ENCODE measurements at regions not wholly inside any gene's neighbourhood (a gene's known extent, or its start where the extent isn't known, plus 50 kb on each side); places are given as distances from the start of the nearest gene placed in this dataset.

DNA sequence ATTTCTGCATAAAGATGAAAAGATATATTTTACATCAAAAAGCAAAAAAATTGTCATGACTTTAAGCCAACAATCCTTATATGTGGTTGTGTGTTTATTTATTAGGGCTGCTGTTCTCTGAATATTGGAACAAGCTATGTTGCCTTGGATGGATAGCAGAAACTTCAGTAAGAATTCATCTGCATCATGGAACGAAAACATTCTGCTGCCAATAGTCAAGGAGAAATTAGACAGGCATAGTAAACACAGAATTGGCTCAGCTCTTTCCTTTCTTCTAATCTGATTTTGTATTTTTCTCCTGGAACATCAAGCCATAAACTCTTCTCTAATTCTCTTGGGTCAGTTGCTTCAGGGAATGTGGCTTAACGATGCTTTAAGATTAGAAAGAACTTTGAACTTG is 1257.0 kb downstream of the NLGN4X start:
- Histone ChIP-seq H3K36me3 (ENCODE audit: control insufficient read depth, insufficient read depth, low read length) (no peaks in the 10 kb centered on the region), H3K27me3 (replicated peaks; ENCODE audit: control insufficient read depth, insufficient read depth, low read length) (no peaks in the 10 kb centered on the region), H3K4me3 (replicated peaks; ENCODE audit: low read depth, low read length) (no peak overlapping the region)
- DNase-seq (ENCODE audit: extremely low read depth, insufficient read length), result no peak
- TF ChIP-seq, protein P1, sequence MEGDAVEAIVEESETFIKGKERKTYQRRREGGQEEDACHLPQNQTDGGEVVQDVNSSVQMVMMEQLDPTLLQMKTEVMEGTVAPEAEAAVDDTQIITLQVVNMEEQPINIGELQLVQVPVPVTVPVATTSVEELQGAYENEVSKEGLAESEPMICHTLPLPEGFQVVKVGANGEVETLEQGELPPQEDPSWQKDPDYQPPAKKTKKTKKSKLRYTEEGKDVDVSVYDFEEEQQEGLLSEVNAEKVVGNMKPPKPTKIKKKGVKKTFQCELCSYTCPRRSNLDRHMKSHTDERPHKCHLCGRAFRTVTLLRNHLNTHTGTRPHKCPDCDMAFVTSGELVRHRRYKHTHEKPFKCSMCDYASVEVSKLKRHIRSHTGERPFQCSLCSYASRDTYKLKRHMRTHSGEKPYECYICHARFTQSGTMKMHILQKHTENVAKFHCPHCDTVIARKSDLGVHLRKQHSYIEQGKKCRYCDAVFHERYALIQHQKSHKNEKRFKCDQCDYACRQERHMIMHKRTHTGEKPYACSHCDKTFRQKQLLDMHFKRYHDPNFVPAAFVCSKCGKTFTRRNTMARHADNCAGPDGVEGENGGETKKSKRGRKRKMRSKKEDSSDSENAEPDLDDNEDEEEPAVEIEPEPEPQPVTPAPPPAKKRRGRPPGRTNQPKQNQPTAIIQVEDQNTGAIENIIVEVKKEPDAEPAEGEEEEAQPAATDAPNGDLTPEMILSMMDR (IDR thresholded peaks at IDR 0.05; ENCODE audit: insufficient read depth, low read length, poor library complexity, severe bottlenecking), result no peak

GRCh38 chrX:4964112-4964511 is 1250.7 kb upstream of the PRKX start:
- TF ChIP-seq, protein P1 (IDR thresholded peaks at IDR 0.05; ENCODE audit: insufficient read depth, low read length, poor library complexity, severe bottlenecking), result no peak

GRCh38 chrX:4963432-4963831 is 1250.0 kb upstream of the PRKX start:
- DNase-seq (ENCODE audit: extremely low read depth, insufficient read length), result no peak
- Histone ChIP-seq H3K36me3 (ENCODE audit: control insufficient read depth, insufficient read depth, low read length) (no peaks in the 10 kb centered on the region), H3K4me3 (replicated peaks; ENCODE audit: low read depth, low read length) (no peak overlapping the region), H3K27me3 (replicated peaks; ENCODE audit: control insufficient read depth, insufficient read depth, low read length) (no peaks in the 10 kb centered on the region)
- TF ChIP-seq, protein P1 (IDR thresholded peaks at IDR 0.05; ENCODE audit: insufficient read depth, low read length, poor library complexity, severe bottlenecking), result no peak

More at GRCh38 chrX:4964112-4964511, 1250.7 kb upstream of the PRKX start:
- H3K36me3 ChIP-seq (ENCODE audit: control insufficient read depth, insufficient read depth, low read length), result no peaks in the 10 kb centered on the region
- DNase-seq (ENCODE audit: extremely low read depth, insufficient read length), result no peak
- H3K27me3 ChIP-seq (replicated peaks; ENCODE audit: control insufficient read depth, insufficient read depth, low read length), result no peaks in the 10 kb centered on the region
- no peak overlapping the region for H3K4me3 ChIP-seq (replicated peaks; ENCODE audit: low read depth, low read length)

GRCh38 chrX:4944767-4945166 is 1231.3 kb upstream of the PRKX start:
- Histone ChIP-seq H3K4me3 (replicated peaks; ENCODE audit: low read depth, low read length) (no peak overlapping the region), H3K27me3 (replicated peaks; ENCODE audit: control insufficient read depth, insufficient read depth, low read length) (no peaks in the 10 kb centered on the region), H3K36me3 (ENCODE audit: control insufficient read depth, insufficient read depth, low read length) (no peaks in the 10 kb centered on the region)
- no peak for DNase-seq (ENCODE audit: extremely low read depth, insufficient read length)
- TF ChIP-seq, protein P1 (IDR thresholded peaks at IDR 0.05; ENCODE audit: insufficient read depth, low read length, poor library complexity, severe bottlenecking), result no peak

DNA sequence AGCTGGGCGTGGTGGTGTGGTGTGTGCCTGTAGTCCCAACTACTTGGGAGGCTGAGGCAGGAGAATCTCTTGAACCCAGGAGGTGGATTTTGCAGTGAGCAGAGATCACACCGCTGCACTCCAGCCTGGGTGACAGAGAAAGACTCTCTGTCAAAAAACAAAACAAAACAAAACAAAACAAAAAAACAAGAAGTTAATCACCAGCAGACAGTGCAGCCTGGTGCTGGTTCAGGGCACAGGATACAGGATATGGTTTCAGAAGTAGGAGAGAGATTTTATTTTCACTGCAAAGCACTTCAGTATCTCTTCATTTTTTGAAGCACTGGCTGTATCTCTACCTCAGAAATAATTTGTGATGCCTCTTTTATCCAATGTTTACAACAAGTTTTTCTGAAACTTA is 1222.9 kb upstream of the PRKX start:
- H3K4me3 ChIP-seq (replicated peaks; ENCODE audit: low read depth, low read length), result no peak overlapping the region
- DNase-seq (ENCODE audit: extremely low read depth, insufficient read length), result no peak
- H3K36me3 ChIP-seq (ENCODE audit: control insufficient read depth, insufficient read depth, low read length), result no peaks in the 10 kb centered on the region
- H3K27me3 ChIP-seq (replicated peaks; ENCODE audit: control insufficient read depth, insufficient read depth, low read length), result no peaks in the 10 kb centered on the region
- TF ChIP-seq, protein P1 (IDR thresholded peaks at IDR 0.05; ENCODE audit: insufficient read depth, low read length, poor library complexity, severe bottlenecking), result no peak

DNA sequence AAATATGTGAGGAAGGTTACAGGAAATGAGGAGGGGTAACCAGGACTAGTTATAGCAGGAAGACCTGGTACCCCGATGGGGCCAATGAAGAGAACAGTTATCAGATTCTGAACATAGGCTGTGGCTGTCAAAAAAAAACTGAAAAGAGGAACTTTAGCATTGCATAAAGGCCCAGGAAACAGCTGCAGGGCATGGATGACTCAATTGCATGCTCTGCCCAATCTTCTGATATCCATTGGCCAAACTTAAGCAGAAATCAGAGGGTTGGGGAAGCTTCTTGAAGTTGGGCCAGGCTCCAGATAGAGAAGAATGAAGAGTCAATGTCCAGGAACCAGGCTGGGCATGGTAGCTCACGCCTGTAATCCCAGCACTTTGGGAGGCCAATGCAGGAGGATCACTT is 1222.4 kb upstream of the PRKX start:
- TF ChIP-seq, protein P1 (IDR thresholded peaks at IDR 0.05; ENCODE audit: insufficient read depth, low read length, poor library complexity, severe bottlenecking), result no peak
- peak; percentile 5 for DNase-seq (ENCODE audit: extremely low read depth, insufficient read length)

More for the DNA sequence above, 1222.4 kb upstream of the PRKX start:
- no peaks in the 10 kb centered on the region for H3K36me3 ChIP-seq (ENCODE audit: control insufficient read depth, insufficient read depth, low read length)
- H3K4me3 ChIP-seq (replicated peaks; ENCODE audit: low read depth, low read length), result no peak overlapping the region
- no peaks in the 10 kb centered on the region for H3K27me3 ChIP-seq (replicated peaks; ENCODE audit: control insufficient read depth, insufficient read depth, low read length)

Measured in GM06990 (cell line).